Activated B cell treated with CpG ODN at 0.5 μM for 24 hours (primary cell): ENCODE measurements at regions not wholly inside any gene's neighbourhood (a gene's known extent, or its start where the extent isn't known, plus 50 kb on each side); places are given as distances from the start of the nearest gene placed in this dataset.
"Not testable (repeated sequence)": the region's sequence is repeated elsewhere in the genome, so short reads cannot be mapped to it uniquely, and the experiment has no call there.

Experiments used
- ATAC-seq: fragments of 200-7000 bp; cut with Tn5 transposase; one replicate; pipeline ENCODE4 v1.10.0; 2021; ENCODE audit warnings: low read depth, mild to moderate bottlenecking, moderate library complexity
- CTCF ChIA-PET: fragments of 350-600 bp; sonication (Branson Sonifier 250); formaldehyde crosslinking; loops from one replicate; lab custom pipeline; 2021; ENCODE audit warnings: antibody characterized with exemption; lab: Charles Lee
- POLR2A ChIA-PET: fragments of 350-600 bp; sonication (Branson Sonifier 250); formaldehyde crosslinking; loops from one replicate; lab custom pipeline; 2021; ENCODE audit warnings: antibody characterized with exemption; lab: Charles Lee
- DNase-seq: peaks from one replicate; pipeline ENCODE4 v3.0.0; 2022
- H3K27ac Mint-ChIP-seq: one replicate; pipeline ENCODE4 v1.8.0; 2020; ENCODE audit warnings: mixed read lengths
- H3K27me3 Mint-ChIP-seq: one replicate; pipeline ENCODE4 v1.8.0; 2021; ENCODE audit warnings: mixed read lengths
- H3K36me3 Mint-ChIP-seq: one replicate; pipeline ENCODE4 v1.8.0; 2021; ENCODE audit warnings: low read depth, mixed read lengths
- H3K4me1 Mint-ChIP-seq: one replicate; pipeline ENCODE4 v1.8.0; 2021; ENCODE audit warnings: mixed read lengths
- H3K4me3 Mint-ChIP-seq: one replicate; pipeline ENCODE4 v1.8.0; 2020; ENCODE audit warnings: mild to moderate bottlenecking, mixed read lengths
- H3K9me3 Mint-ChIP-seq: one replicate; pipeline ENCODE4 v1.8.0; 2020; ENCODE audit warnings: mixed read lengths
- intact Hi-C: fragments of 100-400 bp; cut with micrococcal nuclease; formaldehyde crosslinking; loops from one replicate; pipeline ENCODE4 v1.15.1; 2024
- TF ChIP-seq, protein P1 (sequence below): fragments of 200-600 bp; IDR thresholded peaks from one replicate; pipeline ENCODE4 v1.8.0; 2022; ENCODE audit warnings: antibody characterized with exemption, mild to moderate bottlenecking

DNA sequence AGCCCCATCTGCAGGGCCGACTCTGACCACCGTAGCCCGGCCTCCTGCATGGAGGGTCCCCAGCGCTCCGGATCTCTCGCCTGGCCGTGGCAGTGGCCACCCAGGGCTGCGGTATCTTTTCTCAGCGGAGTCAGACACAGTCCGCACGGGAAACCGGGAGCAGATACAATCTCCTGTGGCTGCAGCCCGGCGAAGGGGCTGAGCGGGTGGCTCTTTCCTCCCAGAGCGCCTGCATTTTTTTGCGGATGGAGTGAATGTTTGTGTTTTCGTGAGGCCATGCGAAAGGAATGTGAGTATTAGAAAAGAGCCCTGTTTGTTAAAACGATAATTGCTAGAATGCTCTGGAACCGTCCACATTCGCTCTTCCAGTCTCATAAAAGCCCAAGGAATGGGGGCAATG is 53.4 kb upstream of the PTCH1 start:
- intact Hi-C loops = no loop called here
- H3K27ac Mint-ChIP-seq = no peak overlapping the region
- H3K9me3 Mint-ChIP-seq = no peaks in the 10 kb centered on the region
- no peaks in the 10 kb centered on the region for H3K36me3 Mint-ChIP-seq
- peaks cover 34% of the 10 kb centered on the region for H3K27me3 Mint-ChIP-seq
- no peak for DNase-seq
- no peak for ATAC-seq
- TF ChIP-seq, protein P1, sequence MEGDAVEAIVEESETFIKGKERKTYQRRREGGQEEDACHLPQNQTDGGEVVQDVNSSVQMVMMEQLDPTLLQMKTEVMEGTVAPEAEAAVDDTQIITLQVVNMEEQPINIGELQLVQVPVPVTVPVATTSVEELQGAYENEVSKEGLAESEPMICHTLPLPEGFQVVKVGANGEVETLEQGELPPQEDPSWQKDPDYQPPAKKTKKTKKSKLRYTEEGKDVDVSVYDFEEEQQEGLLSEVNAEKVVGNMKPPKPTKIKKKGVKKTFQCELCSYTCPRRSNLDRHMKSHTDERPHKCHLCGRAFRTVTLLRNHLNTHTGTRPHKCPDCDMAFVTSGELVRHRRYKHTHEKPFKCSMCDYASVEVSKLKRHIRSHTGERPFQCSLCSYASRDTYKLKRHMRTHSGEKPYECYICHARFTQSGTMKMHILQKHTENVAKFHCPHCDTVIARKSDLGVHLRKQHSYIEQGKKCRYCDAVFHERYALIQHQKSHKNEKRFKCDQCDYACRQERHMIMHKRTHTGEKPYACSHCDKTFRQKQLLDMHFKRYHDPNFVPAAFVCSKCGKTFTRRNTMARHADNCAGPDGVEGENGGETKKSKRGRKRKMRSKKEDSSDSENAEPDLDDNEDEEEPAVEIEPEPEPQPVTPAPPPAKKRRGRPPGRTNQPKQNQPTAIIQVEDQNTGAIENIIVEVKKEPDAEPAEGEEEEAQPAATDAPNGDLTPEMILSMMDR = no peak
- CTCF ChIA-PET = no interaction called here
- H3K4me3 Mint-ChIP-seq = no peak overlapping the region
- H3K4me1 Mint-ChIP-seq = no peaks in the 10 kb centered on the region
- POLR2A ChIA-PET = no interaction called here

DNA sequence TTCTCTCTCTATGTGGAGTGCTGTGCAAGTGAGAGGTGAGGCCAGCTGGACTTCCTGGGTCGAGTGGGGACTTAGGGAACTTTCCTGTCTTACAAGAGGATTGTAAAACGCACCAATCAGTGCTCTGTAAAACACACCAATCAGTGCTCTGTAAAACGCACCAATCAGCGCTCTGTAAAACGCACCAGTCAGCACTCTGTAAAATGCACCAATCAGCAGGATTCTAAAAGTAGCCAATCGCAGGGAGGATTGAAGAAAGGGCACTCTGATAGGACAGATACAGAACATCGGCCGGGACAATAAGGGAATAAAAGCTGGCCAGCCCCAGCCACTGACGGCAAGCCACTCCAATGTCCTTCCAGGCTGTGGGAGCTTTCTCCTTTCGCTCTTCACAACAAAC is 52.0 kb upstream of the PTCH1 start:
- CTCF ChIA-PET, DNase-seq: not testable (repeated sequence)

More for the DNA sequence above, 52.0 kb upstream of the PTCH1 start:
- intact Hi-C loops, H3K27ac Mint-ChIP-seq, H3K4me1 Mint-ChIP-seq, H3K4me3 Mint-ChIP-seq, H3K36me3 Mint-ChIP-seq, POLR2A ChIA-PET, H3K9me3 Mint-ChIP-seq, ATAC-seq: not testable (repeated sequence)
- H3K27me3 Mint-ChIP-seq = peaks cover 34% of the 10 kb centered on the region
